ENCODE measurements at regions not wholly inside any gene's neighbourhood (a gene's known extent, or its start where the extent isn't known, plus 50 kb on each side); places are given as distances from the start of the nearest gene placed in this dataset.
"Not testable (repeated sequence)": the region's sequence is repeated elsewhere in the genome, so short reads cannot be mapped to it uniquely, and the experiment has no call there.

- no peak for DNase-seq
These were observed 773.4 kb downstream of the EFNB2 start for GRCh38 chr13:105762096-105762495.

GRCh38 chr13:105758918-105759860 is 776.3 kb downstream of the EFNB2 start:
- no peak for DNase-seq

DNA sequence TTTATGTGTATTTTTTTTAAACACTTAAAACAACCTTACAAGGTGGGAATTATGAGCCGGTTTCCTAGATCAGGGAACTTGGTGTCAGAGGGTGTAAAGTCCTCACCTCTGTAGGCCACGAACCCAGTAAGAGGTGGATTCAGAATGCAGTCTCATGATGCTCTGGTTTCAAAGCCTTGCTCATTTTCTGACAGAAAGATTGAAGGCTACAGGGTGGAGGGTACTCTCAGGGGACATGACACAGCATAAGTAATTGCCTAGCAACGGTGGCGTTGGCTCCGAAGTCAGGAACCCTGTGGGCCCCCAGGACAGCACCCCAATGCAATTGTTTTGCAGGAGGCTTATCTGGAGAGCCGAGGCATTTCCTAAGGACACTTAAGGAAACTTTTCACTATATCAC is 794.7 kb downstream of the EFNB2 start:
- no peak for DNase-seq

DNA sequence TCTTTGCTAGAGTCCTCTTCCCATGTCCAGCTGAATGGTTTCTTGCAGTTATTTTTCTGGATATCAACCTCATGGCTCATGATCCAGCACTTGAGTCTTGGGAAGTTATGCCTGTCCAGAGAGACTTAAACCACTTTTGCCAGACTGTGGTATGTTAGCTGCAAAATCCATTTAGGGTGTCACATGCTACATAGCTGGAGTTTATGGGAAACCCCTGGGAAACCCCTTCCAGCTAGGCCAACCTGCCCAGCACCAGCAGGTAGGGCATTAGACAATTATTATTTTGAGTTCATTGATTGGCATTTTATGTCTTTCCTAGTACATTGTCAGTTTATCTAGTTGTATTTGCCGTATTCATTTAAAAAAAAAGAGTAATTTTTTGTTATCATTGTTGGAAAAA is 797.8 kb downstream of the EFNB2 start:
- no peak for DNase-seq

DNA sequence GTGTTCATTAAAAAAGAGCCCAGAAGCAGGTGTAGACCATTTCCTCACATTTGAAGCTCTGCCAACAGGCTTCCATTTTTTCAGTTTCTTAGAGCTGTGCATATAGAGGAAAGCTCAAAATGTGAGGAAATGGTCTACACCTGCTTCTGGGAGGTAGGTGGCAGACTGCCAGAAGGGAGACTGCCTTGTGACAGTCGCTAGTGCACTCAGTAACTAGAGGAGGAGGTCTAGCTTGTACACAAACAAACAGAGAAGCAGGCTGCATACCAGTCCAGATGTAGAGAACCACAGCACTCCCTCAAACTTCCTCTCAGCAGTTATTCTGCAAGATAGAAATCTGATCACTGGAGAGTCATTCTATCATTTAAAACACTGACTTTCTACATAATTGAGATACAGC is 800.2 kb downstream of the EFNB2 start:
- DNase-seq: no peak

DNA sequence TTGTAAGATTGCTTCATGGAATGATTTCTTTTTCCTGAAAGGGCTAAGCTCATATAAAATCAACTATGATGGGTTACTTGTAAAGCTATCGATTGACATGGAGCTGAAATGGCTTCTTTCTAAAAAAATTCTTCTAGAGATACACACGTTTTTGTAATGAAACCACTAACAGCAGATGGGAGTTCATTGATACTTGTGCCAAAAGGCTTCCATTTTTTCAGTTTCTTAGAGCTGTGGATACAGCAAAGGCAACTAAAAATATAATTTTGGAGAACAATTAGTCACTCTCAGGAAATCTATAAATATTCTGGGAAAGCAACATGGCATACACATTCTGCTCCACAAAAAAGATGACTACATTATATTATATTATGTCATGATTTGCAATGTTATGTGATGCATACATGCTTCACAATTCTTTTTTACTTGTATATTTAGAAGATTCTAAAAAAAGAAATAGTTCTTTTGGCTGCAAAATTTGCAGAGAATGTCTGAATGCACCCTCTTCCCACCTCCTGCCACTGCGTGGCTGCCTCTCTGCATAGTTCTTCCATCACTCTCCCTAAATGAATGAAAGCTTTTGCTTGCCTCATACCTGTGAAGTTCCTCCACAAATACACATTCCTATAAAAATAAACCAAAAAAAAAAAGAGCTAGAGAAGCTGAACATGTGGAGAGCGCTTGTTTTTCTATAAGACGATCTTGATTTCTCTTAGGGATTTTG is 802.5 kb downstream of the EFNB2 start:
- no peak for DNase-seq

- no peak for DNase-seq
These were observed 809.6 kb downstream of the EFNB2 start for GRCh38 chr13:105725887-105726286.

DNA sequence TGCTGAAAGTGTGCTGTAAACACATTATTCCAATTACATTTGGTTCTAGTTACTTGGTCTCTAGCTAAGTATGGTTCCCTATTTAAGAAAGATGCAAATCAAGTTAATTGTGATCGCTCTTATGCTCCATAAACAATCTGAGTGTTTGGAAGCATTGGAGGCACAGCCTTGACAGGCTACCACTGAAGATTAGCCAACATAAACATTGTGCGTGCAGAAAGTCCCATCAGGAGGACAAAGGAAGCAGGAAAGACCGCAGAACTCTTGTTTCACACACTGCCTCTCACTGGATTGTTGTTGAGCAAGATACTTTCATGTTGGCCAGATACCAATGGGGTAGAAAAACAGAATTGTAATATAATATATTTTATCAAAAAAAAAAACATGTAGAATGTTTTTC is 814.4 kb downstream of the EFNB2 start:
- DNase-seq: no peak

DNA sequence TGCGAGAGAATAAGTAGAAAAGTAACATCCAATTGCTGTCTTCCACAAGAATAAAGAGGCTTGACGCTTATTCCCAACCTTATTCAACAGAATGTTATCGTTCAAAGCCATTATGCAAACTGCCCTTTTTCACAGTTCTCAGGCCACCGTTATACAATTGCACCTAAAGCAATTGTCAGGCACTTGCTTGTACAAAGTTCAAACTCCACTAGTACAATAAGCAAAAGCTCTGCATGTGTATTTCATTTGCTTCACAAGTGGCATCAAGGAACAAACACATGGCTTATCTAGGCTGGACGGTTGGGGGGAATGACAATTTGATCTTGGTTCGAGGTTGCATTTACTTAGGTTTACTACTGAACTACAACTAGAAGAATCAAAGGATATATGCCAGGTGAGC is 815.6 kb downstream of the EFNB2 start:
- DNase-seq: no peak

DNA sequence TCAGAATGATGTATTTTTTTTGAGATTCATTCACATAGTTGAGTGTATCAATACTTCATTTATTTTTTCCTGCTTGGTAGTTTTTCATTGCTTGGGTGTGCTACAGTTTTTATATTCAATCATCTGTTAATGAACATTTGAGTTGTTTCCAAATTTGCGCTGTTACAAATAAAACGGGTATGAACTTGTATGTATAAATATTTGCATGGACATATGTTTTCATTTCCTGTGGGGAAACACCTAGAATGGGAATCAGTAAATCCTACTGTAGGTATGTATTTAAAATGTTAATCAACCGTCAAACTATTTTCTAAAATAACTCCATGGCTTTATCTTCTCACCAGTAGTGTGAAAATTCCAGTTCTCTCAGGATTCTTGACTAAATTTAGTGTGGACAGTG is 826.3 kb downstream of the EFNB2 start:
- no peak for DNase-seq

- DNase-seq: no peak
These were observed 831.6 kb downstream of the EFNB2 start for GRCh38 chr13:105703843-105704242.

DNA sequence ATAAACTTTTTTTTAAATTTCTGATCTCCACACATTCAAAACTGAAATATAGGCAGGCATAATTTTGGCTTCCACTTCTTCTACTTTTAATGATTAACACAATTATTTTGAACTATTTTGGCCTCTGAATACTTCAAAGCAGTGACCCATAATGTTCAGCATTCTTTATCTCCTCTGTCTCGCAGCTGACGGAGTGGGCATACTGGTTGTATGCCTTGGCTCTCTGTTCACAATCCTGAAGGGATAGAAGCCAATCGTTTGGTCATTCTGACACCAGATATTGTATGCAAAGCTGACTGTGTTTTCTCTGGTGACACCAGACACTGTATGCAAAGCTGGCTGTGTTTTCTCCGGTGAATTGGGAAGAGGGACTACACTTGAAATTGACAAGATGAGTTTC is 833.0 kb downstream of the EFNB2 start:
- DNase-seq: no peak

- DNase-seq: no peak
These were observed 842.7 kb downstream of the EFNB2 start for GRCh38 chr13:105692769-105693168.

DNA sequence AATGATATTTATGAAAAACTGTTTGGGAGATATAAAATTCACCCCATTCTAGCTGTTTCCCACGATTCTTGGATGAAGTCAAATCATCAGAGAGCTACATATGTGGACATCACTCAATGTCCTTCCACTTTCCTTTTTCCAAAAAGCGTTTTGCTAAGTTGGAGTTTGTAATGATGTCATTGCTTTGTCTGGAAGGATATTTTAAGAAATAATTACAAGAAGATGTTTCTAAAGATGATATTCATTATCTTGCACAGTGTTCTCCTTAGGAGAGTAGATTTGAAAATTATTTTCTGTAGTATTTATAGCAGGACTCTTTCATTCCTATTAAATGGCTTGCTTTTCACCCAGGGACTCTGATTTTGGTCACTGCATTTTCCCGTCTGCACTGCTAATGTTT is 851.2 kb downstream of the EFNB2 start:
- DNase-seq: no peak

GRCh38 chr13:105679838-105680237 is 855.6 kb downstream of the EFNB2 start:
- DNase-seq: no peak

GRCh38 chr13:105678072-105678471 is 857.4 kb downstream of the EFNB2 start:
- DNase-seq: no peak

DNA sequence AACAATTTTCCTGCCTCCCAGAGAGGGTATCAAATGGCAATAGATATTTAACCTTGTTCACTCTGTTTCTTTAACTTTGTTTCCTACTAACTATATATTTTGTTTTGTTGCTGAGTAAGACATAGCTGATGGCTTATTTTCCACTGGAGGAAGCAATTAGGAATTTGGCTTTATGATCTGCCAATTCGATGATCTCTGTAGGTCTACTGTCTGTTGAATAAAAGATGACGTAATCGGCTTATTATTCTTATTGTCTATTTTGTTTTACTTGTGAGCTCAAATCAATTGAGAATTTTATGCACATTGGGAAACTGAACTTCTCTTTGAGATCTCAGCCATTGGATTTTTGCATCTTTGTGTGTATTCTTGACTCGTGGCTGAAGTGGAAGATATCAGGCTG is 862.6 kb downstream of the EFNB2 start:
- DNase-seq: no peak

DNA sequence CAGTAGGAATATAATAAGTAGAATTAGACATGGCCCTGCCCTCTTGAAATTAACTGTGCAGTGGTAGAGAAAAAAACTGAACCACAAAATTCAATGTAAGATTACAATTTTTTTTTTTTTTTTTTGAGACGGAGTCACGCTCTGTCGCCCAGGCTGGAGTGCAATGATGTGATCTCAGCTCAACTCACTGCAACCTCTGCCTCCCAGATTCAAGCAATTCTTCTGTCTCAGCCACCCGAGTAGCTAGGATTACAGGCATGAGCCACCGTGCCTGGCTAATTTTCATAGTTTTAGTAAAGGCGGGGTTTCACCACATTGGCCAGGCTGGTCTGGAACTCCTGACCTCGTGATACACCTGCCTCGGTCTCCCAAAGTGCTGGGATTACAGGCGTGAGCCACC is 864.3 kb downstream of the EFNB2 start:
- DNase-seq: not testable (repeated sequence)

DNA sequence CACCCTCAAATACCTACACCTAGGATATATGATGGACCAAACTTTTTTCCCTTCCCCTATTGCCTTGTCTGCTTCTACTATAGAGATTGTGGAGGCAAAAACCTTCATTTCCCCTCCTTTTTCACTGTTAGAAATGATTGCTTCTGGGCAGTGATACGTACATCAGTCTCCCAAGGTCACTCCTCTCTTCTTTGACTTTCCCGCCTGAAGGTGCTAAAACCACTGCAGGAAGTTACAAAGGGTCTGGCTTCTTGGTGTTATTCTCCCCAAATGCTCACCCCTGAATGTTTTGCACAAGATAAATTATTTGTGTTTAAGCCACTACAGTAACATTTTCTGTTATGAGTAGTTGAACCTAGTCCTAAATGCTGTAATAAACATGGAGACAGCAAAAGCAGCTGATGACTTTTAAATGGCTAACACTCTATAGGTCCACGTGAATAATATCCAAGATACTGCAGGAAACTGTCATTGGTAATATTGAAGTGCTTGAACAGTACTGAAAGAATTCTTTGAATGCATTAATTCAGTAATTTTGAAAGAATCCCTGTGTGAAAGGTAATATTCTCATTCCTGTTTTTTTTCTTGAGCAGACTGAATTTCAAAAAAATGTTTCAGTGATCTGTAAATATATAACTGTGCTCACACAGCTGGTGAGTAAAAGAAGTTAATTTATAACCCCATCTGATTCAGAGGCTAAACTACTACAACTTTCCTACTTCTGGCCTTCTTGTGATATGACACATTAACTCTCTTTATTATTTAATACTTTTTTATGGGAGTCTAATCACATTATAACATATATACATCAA is 865.1 kb downstream of the EFNB2 start:
- no peak for DNase-seq

DNA sequence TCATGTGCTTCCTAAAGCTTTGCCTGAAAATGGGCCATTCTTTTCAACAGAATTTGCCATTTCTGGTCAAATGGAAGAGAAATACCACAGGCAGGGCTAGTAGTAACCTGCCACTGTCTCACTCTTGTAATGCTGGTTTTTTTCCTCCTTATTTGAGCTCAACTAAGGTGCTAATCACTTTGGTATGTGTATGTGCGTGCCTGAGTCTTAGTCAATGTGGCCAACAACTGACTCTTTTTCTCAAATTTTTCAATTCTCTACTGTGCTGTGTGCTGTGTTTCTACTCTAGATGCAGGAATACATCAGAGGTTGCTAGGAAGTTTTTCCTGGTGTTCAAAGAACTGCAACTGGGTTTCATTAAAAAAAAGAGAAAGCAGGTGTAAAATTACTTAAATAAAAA is 870.2 kb downstream of the EFNB2 start:
- DNase-seq: no peak

DNA sequence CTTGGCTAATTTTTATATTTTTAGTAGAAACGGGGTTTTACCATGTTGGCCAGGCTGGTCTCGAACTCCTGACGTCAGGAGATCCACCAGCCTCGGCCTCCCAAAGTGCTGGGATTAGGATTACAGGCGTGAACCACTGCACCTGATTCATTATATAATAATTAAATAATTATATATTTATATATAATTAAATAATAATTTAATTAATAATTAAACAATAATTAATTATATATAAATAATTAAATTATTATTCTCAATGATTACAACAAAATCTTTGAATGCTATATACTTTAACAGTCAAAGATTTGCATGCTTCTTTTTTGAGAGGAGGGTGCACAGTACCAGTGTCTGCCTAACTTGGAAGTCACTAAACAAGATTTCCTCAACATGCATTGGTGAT is 872.3 kb downstream of the EFNB2 start:
- no peak for DNase-seq

- DNase-seq: no peak
These were observed 874.9 kb downstream of the EFNB2 start for GRCh38 chr13:105660561-105660960.

DNA sequence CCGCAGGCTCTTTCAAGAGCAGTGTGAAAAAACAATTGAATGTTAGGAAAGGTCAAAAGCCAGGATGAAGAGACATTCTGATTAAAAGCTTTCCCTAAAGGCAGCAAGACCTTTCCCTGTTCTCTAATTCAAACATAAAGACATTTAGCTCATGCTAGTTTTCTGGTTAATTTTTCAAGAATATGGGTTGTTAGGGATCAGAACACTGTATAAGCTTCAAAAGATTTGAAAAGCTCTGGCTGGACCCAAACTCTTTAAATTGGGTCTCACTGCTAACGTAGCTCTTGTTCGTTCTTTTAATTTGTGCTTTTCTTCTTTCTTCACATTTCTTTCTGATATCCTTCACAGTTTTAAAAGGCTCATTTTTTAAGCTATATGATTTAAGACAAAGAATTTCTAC is 877.0 kb downstream of the EFNB2 start:
- no peak for DNase-seq

- no peak for DNase-seq
These were observed 880.4 kb downstream of the EFNB2 start for GRCh38 chr13:105655046-105655445.
